ENCODE measurements at regions not wholly inside any gene's neighbourhood (a gene's known extent, or its start where the extent isn't known, plus 50 kb on each side); places are given as distances from the start of the nearest gene placed in this dataset.

- H3K36me3 ChIP-seq (ENCODE audit: insufficient read depth, low read length) = no peaks in the 10 kb centered on the region
- no peaks in the 10 kb centered on the region for H3K9me3 ChIP-seq (ENCODE audit: low read length)
- H3K4me2 ChIP-seq (ENCODE audit: low read length) = no peak overlapping the region
- H4K20me1 ChIP-seq (ENCODE audit: insufficient read depth) = no peaks in the 10 kb centered on the region
- no peak overlapping the region for H3K27ac ChIP-seq (ENCODE audit: low read length)
- H3K4me3 ChIP-seq (ENCODE audit: low read length) = no peak overlapping the region
- no peaks in the 10 kb centered on the region for H3F3A ChIP-seq (ENCODE audit: insufficient read depth, low read length, poor library complexity, severe bottlenecking)
- TF ChIP-seq EZH2 (IDR thresholded peaks at IDR 0.05; ENCODE audit: borderline replicate concordance, insufficient read depth, low read length, poor library complexity, severe bottlenecking) = no peak
- no peak for TF ChIP-seq POLR2AphosphoS5 (IDR thresholded peaks at IDR 0.05)
- TF ChIP-seq TAF1 (IDR thresholded peaks at IDR 0.05; ENCODE audit: low read depth) = no peak
- TF ChIP-seq EP300 (conservative IDR thresholded peaks at IDR 0.05; ENCODE audit: poor library complexity, severe bottlenecking) = no peak
- TF ChIP-seq, protein P1, sequence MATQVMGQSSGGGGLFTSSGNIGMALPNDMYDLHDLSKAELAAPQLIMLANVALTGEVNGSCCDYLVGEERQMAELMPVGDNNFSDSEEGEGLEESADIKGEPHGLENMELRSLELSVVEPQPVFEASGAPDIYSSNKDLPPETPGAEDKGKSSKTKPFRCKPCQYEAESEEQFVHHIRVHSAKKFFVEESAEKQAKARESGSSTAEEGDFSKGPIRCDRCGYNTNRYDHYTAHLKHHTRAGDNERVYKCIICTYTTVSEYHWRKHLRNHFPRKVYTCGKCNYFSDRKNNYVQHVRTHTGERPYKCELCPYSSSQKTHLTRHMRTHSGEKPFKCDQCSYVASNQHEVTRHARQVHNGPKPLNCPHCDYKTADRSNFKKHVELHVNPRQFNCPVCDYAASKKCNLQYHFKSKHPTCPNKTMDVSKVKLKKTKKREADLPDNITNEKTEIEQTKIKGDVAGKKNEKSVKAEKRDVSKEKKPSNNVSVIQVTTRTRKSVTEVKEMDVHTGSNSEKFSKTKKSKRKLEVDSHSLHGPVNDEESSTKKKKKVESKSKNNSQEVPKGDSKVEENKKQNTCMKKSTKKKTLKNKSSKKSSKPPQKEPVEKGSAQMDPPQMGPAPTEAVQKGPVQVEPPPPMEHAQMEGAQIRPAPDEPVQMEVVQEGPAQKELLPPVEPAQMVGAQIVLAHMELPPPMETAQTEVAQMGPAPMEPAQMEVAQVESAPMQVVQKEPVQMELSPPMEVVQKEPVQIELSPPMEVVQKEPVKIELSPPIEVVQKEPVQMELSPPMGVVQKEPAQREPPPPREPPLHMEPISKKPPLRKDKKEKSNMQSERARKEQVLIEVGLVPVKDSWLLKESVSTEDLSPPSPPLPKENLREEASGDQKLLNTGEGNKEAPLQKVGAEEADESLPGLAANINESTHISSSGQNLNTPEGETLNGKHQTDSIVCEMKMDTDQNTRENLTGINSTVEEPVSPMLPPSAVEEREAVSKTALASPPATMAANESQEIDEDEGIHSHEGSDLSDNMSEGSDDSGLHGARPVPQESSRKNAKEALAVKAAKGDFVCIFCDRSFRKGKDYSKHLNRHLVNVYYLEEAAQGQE (IDR thresholded peaks at IDR 0.05; ENCODE audit: borderline replicate concordance) = no peak
- no peak for TF ChIP-seq RAD21 (conservative IDR thresholded peaks at IDR 0.05)
- no peak for TF ChIP-seq CTCF (IDR thresholded peaks at IDR 0.05; ENCODE audit: poor library complexity, severe bottlenecking)
- TF ChIP-seq MXI1 (conservative IDR thresholded peaks at IDR 0.05; ENCODE audit: poor library complexity, severe bottlenecking) = no peak
- TF ChIP-seq SMC3 (conservative IDR thresholded peaks at IDR 0.05; ENCODE audit: poor library complexity) = no peak
- no peaks in the 10 kb centered on the region for H3K79me2 ChIP-seq (replicated peaks; ENCODE audit: insufficient read depth, low read length)
- H3K27me3 ChIP-seq (ENCODE audit: insufficient read depth, low read depth, low read length) = no peaks in the 10 kb centered on the region
- no peak overlapping the region for H3K9ac ChIP-seq (ENCODE audit: low read length)
- no peaks in the 10 kb centered on the region for H3K9me2 ChIP-seq (ENCODE audit: insufficient read depth, low read length)
- H2AFZ ChIP-seq (ENCODE audit: low read depth, low read length) = peak overlapping the region; percentile 19
These were observed 108.5 kb upstream of the SOX5 start for GRCh38 chr12:24057920-24058476.

- Histone ChIP-seq H3K4me3 (ENCODE audit: low read length) (no peak overlapping the region), H3K36me3 (ENCODE audit: insufficient read depth, low read length) (no peaks in the 10 kb centered on the region), H3K9me3 (ENCODE audit: low read length) (no peaks in the 10 kb centered on the region), H3K4me2 (ENCODE audit: low read length) (no peak overlapping the region), H3K9me2 (ENCODE audit: insufficient read depth, low read length) (no peaks in the 10 kb centered on the region), H3K9ac (ENCODE audit: low read length) (no peak overlapping the region), H3K79me2 (replicated peaks; ENCODE audit: insufficient read depth, low read length) (no peaks in the 10 kb centered on the region), H2AFZ (ENCODE audit: low read depth, low read length) (no peak overlapping the region), H3K27me3 (ENCODE audit: insufficient read depth, low read depth, low read length) (no peaks in the 10 kb centered on the region), H4K20me1 (ENCODE audit: insufficient read depth) (no peaks in the 10 kb centered on the region), H3F3A (ENCODE audit: insufficient read depth, low read length, poor library complexity, severe bottlenecking) (no peaks in the 10 kb centered on the region), H3K27ac (ENCODE audit: low read length) (no peak overlapping the region)
- TF ChIP-seq SMC3 (conservative IDR thresholded peaks at IDR 0.05; ENCODE audit: poor library complexity) = no peak
These were observed 106.3 kb upstream of the SOX5 start for GRCh38 chr12:24055747-24056146.

DNA sequence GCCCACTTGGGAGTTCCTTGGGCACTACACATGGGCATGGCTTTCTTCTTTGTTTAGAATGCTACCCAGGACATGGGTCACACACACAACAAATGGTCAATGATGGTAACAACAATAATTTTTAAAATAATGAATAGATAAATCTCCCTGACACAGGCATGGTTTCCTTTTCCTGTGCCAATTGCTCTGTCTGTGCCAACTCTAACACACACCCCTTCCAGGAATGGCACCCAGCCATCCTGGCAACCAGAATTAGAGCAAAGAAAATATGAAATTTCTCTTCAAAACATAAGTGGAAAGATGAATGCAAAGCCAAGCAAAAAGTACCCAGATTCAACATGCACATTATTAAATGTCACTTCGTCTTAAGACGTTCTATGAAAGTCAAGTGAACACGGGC, 104.9 kb upstream of the SOX5 start:
- no peak overlapping the region for H3K4me3 ChIP-seq (ENCODE audit: low read length)

More for the DNA sequence above, 104.9 kb upstream of the SOX5 start:
- no peak for TF ChIP-seq TAF1 (IDR thresholded peaks at IDR 0.05; ENCODE audit: low read depth)
- no peak for TF ChIP-seq POLR2AphosphoS5 (IDR thresholded peaks at IDR 0.05)
- TF ChIP-seq CTCF (IDR thresholded peaks at IDR 0.05; ENCODE audit: poor library complexity, severe bottlenecking) = no peak
- no peak for TF ChIP-seq MXI1 (conservative IDR thresholded peaks at IDR 0.05; ENCODE audit: poor library complexity, severe bottlenecking)
- no peak for TF ChIP-seq SMC3 (conservative IDR thresholded peaks at IDR 0.05; ENCODE audit: poor library complexity)
- TF ChIP-seq EZH2 (IDR thresholded peaks at IDR 0.05; ENCODE audit: borderline replicate concordance, insufficient read depth, low read length, poor library complexity, severe bottlenecking) = no peak
- TF ChIP-seq RAD21 (conservative IDR thresholded peaks at IDR 0.05) = no peak
- TF ChIP-seq, protein P1 (IDR thresholded peaks at IDR 0.05; ENCODE audit: borderline replicate concordance) = no peak
- TF ChIP-seq EP300 (conservative IDR thresholded peaks at IDR 0.05; ENCODE audit: poor library complexity, severe bottlenecking) = no peak
- H3K36me3 ChIP-seq (ENCODE audit: insufficient read depth, low read length) = no peaks in the 10 kb centered on the region
- no peak overlapping the region for H2AFZ ChIP-seq (ENCODE audit: low read depth, low read length)
- H4K20me1 ChIP-seq (ENCODE audit: insufficient read depth) = no peaks in the 10 kb centered on the region
- H3K4me2 ChIP-seq (ENCODE audit: low read length) = no peak overlapping the region
- no peaks in the 10 kb centered on the region for H3K9me3 ChIP-seq (ENCODE audit: low read length)
- no peaks in the 10 kb centered on the region for H3K79me2 ChIP-seq (replicated peaks; ENCODE audit: insufficient read depth, low read length)
- no peaks in the 10 kb centered on the region for H3K27me3 ChIP-seq (ENCODE audit: insufficient read depth, low read depth, low read length)
- no peak overlapping the region for H3K9ac ChIP-seq (ENCODE audit: low read length)
- H3F3A ChIP-seq (ENCODE audit: insufficient read depth, low read length, poor library complexity, severe bottlenecking) = no peaks in the 10 kb centered on the region
- no peaks in the 10 kb centered on the region for H3K9me2 ChIP-seq (ENCODE audit: insufficient read depth, low read length)
- H3K27ac ChIP-seq (ENCODE audit: low read length) = no peak overlapping the region
